ENCODE measurements at regions not wholly inside any gene's neighbourhood (a gene's known extent, or its start where the extent isn't known, plus 50 kb on each side); places are given as distances from the start of the nearest gene placed in this dataset.

GRCh38 chr2:65939687-65940086 lies 495.2 kb upstream of the MEIS1 start:
- no TSS peak for BruUV-seq (replicated peaks)
- in situ Hi-C loops (cut with HindIII; ENCODE audit: low pct_unique_long_range_greater_than_20kb, low sequenced_read_pairs) (no loop called here), intact Hi-C loops (cut with micrococcal nuclease; ENCODE audit: unreplicated experiment) (no loop called here)
- DNase-seq (ENCODE audit: low read depth, low spot score) (no peak), ATAC-seq (no peak)
- Histone ChIP-seq H3K27me3 (ENCODE audit: control insufficient read depth, insufficient read depth, low read length) (no peaks in the 10 kb centered on the region), H3K9me3 (ENCODE audit: control insufficient read depth, insufficient read depth, low read depth, low read length) (no peaks in the 10 kb centered on the region), H3K27ac (ENCODE audit: low read length) (no peak overlapping the region), H3K4me1 (ENCODE audit: control insufficient read depth, insufficient read depth, low read length) (no peaks in the 10 kb centered on the region), H3K36me3 (ENCODE audit: control insufficient read depth, insufficient read depth, low read length) (no peaks in the 10 kb centered on the region), H3K4me3 (ENCODE audit: low read depth in 2 of 2, low read length in 2 of 2) (no peak overlapping the region)
- POLR2A ChIA-PET: no interaction called here
- CTCF ChIA-PET: no interaction called here
- TF ChIP-seq SIN3A (IDR thresholded peaks at IDR 0.05; ENCODE audit: borderline replicate concordance, insufficient read depth, low read depth, low read length) (no peak), REST (IDR thresholded peaks at IDR 0.05; ENCODE audit: insufficient read depth in 1 of 2, low read depth in 2 of 2, low read length in 1 of 2) (no peak), TCF7L2 (IDR thresholded peaks at IDR 0.05; ENCODE audit: low read depth, low read length) (no peak), CTCF (IDR thresholded peaks at IDR 0.05) (no peak), POLR2AphosphoS5 (IDR thresholded peaks at IDR 0.05; ENCODE audit: low read depth, low read length) (no peak)

GRCh38 chr2:65937379-65938160 lies 497.4 kb upstream of the MEIS1 start:
- Histone ChIP-seq H3K27ac (ENCODE audit: low read length) (no peak overlapping the region), H3K27me3 (ENCODE audit: control insufficient read depth, insufficient read depth, low read length) (no peaks in the 10 kb centered on the region), H3K4me1 (ENCODE audit: control insufficient read depth, insufficient read depth, low read length) (no peaks in the 10 kb centered on the region), H3K9me3 (ENCODE audit: control insufficient read depth, insufficient read depth, low read depth, low read length) (no peaks in the 10 kb centered on the region), H3K4me3 (ENCODE audit: low read depth in 2 of 2, low read length in 2 of 2) (no peak overlapping the region), H3K36me3 (ENCODE audit: control insufficient read depth, insufficient read depth, low read length) (no peaks in the 10 kb centered on the region)
- BruUV-seq (replicated peaks): no TSS peak
- CTCF ChIA-PET: interaction anchor here (0.6 kb wide), 1 partner anchor 581 kb away, joined by 3 read pairs; no protein-coding TSS in a partner anchor
- no peak for DNase-seq (ENCODE audit: low read depth, low spot score)
- in situ Hi-C loops (cut with HindIII; ENCODE audit: low pct_unique_long_range_greater_than_20kb, low sequenced_read_pairs): no loop called here
- POLR2A ChIA-PET: no interaction called here
- ATAC-seq: no peak
- TF ChIP-seq POLR2AphosphoS5 (IDR thresholded peaks at IDR 0.05; ENCODE audit: low read depth, low read length) (no peak), REST (IDR thresholded peaks at IDR 0.05; ENCODE audit: insufficient read depth in 1 of 2, low read depth in 2 of 2, low read length in 1 of 2) (no peak), TCF7L2 (IDR thresholded peaks at IDR 0.05; ENCODE audit: low read depth, low read length) (no peak), SIN3A (IDR thresholded peaks at IDR 0.05; ENCODE audit: borderline replicate concordance, insufficient read depth, low read depth, low read length) (no peak), CTCF (IDR thresholded peaks at IDR 0.05) (no peak)
- intact Hi-C loops (cut with micrococcal nuclease; ENCODE audit: unreplicated experiment): no loop called here

All from Panc1 (cell line).